ENCODE measurements at regions not wholly inside any gene's neighbourhood (a gene's known extent, or its start where the extent isn't known, plus 50 kb on each side); places are given as distances from the start of the nearest gene placed in this dataset.

DNA sequence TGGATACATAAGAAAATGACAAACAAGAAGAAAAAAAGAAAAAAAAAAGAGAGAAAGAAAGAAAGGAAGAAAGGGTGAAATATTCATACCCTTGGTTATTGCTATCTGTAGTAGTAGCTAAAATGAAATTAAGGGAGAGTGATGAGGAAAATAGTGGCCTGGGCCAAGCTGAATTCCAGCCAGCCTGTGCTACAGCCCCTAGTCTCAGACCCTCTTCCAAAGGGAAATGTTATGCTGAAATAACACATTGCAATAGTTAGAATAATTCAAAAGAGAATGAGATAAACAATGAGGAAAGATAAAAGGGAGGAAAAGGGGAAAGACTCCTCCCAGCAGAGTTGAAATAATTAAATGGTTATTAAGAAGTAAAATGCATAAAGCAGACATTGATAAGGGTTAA lies 268.4 kb upstream of the ROBO1 start:
- peaks cover 0 to 6% of the 10 kb centered on the region in 2 experiments for H3K9me3 ChIP-seq (ENCODE audit: control insufficient read depth in 2 of 2, low read length in 2 of 2)
- H3K27me3 ChIP-seq (ENCODE audit: control insufficient read depth, insufficient read depth, low read length): no peaks in the 10 kb centered on the region
- no peaks in the 10 kb centered on the region for H3K27me3 Mint-ChIP-seq
- no peak overlapping the region for H3K4me3 Mint-ChIP-seq
- H3K36me3 ChIP-seq (ENCODE audit: control insufficient read depth, insufficient read depth, low read length): no peaks in the 10 kb centered on the region
- H3K27ac ChIP-seq (ENCODE audit: insufficient read depth, low read length, poor library complexity, severe bottlenecking): no peak overlapping the region
- no peaks in the 10 kb centered on the region for H3K36me3 Mint-ChIP-seq
- DNase-seq (no peak), ATAC-seq (ENCODE audit: low read depth in 2 of 2) (no peak)
- no peak overlapping the region for H3K27ac Mint-ChIP-seq
- no peaks in the 10 kb centered on the region for H3K4me1 ChIP-seq (ENCODE audit: control insufficient read depth, insufficient read depth, low read length, poor library complexity, severe bottlenecking)
- peaks cover 2 to 17% (median 6%) of the 10 kb centered on the region in 7 donors for H3K9me3 Mint-ChIP-seq
- H3K4me3 ChIP-seq (ENCODE audit: low read depth, low read length): no peak overlapping the region
- H3K4me1 Mint-ChIP-seq: no peaks in the 10 kb centered on the region

GRCh38 chr3:80035021-80035420 lies 267.2 kb upstream of the ROBO1 start:
- no peak overlapping the region for H3K27ac ChIP-seq (ENCODE audit: insufficient read depth, low read length, poor library complexity, severe bottlenecking)

DNA sequence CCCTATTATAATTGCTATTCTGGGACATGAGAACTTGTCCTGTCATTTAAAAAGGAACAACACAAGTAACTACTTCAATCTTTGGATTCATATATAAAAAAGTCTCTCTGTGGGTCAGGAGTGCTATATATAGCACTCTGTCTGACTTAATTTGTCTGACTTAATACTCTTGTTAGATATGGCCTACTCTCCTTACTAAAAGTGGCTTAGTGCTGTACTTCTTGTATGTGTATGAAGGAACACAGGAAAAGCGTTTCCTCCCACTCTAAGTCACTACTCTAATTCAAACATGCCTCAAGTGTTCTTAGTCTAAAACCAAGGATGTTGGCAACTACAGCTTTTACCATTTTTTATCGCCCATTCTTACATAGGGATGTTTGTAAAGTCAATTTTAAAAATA lies 255.2 kb upstream of the ROBO1 start:
- Mint-ChIP-seq H3K4me1 (peaks cover 0 to 4% (median 0%) of the 10 kb centered on the region in 4 donors), H3K36me3 (no peaks in the 10 kb centered on the region), H3K4me3 (no peak overlapping the region), H3K9me3 (peaks cover 4 to 29% (median 11%) of the 10 kb centered on the region in 7 donors), H3K27me3 (no peaks in the 10 kb centered on the region), H3K27ac (no peak overlapping the region)
- H3K9me3 ChIP-seq (ENCODE audit: control insufficient read depth in 2 of 2, low read length in 2 of 2): peaks cover 0 to 13% of the 10 kb centered on the region in 2 experiments
- no peak for DNase-seq
- H3K27me3 ChIP-seq (ENCODE audit: control insufficient read depth, insufficient read depth, low read length): no peaks in the 10 kb centered on the region
- ATAC-seq (ENCODE audit: low read depth in 2 of 2): no peak
- H3K27ac ChIP-seq (ENCODE audit: insufficient read depth, low read length, poor library complexity, severe bottlenecking): no peak overlapping the region
- H3K36me3 ChIP-seq (ENCODE audit: control insufficient read depth, insufficient read depth, low read length): no peaks in the 10 kb centered on the region
- H3K4me1 ChIP-seq (ENCODE audit: control insufficient read depth, insufficient read depth, low read length, poor library complexity, severe bottlenecking): no peaks in the 10 kb centered on the region
- no peak overlapping the region for H3K4me3 ChIP-seq (ENCODE audit: low read depth, low read length)

More at GRCh38 chr3:80035021-80035420, 267.2 kb upstream of the ROBO1 start:
- no peak for DNase-seq
- Mint-ChIP-seq H3K4me3 (no peak overlapping the region), H3K9me3 (peaks cover 2 to 17% (median 6%) of the 10 kb centered on the region in 7 donors), H3K36me3 (no peaks in the 10 kb centered on the region), H3K4me1 (no peaks in the 10 kb centered on the region), H3K27ac (no peak overlapping the region), H3K27me3 (no peaks in the 10 kb centered on the region)
- Histone ChIP-seq H3K9me3 (ENCODE audit: control insufficient read depth in 2 of 2, low read length in 2 of 2) (peaks cover 0 to 6% of the 10 kb centered on the region in 2 experiments), H3K4me3 (ENCODE audit: low read depth, low read length) (no peak overlapping the region), H3K27me3 (ENCODE audit: control insufficient read depth, insufficient read depth, low read length) (no peaks in the 10 kb centered on the region), H3K36me3 (ENCODE audit: control insufficient read depth, insufficient read depth, low read length) (no peaks in the 10 kb centered on the region), H3K4me1 (ENCODE audit: control insufficient read depth, insufficient read depth, low read length, poor library complexity, severe bottlenecking) (no peaks in the 10 kb centered on the region)
- ATAC-seq (ENCODE audit: low read depth in 2 of 2): no peak

DNA sequence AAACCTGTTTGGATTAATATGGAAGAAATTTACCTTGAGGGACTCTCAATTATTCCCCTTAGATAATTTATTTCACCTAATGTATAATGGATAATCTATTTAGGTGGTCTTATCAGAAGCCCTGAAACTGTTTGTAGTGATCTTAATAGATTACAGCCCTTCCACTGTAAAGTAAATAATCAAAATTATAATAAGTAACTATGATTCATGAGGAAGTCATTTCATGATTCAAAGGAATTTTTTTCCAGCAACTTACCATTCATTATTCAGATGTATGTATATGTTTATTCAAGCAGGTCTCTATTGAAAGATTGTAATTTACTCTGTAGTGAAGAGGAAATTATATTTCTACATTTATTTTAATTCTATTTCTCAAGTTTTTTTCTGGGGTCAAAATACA lies 250.6 kb upstream of the ROBO1 start:
- no peaks in the 10 kb centered on the region for H3K36me3 ChIP-seq (ENCODE audit: control insufficient read depth, insufficient read depth, low read length)
- no peaks in the 10 kb centered on the region for H3K4me1 Mint-ChIP-seq
- H3K4me3 Mint-ChIP-seq: no peak overlapping the region
- H3K27ac ChIP-seq (ENCODE audit: insufficient read depth, low read length, poor library complexity, severe bottlenecking): no peak overlapping the region
- H3K9me3 ChIP-seq (ENCODE audit: control insufficient read depth in 2 of 2, low read length in 2 of 2): peaks cover 0 to 13% of the 10 kb centered on the region in 2 experiments
- ATAC-seq (ENCODE audit: low read depth in 2 of 2) (no peak), DNase-seq (no peak)
- no peak overlapping the region for H3K27ac Mint-ChIP-seq
- peaks cover 3 to 20% (median 6%) of the 10 kb centered on the region in 7 donors for H3K9me3 Mint-ChIP-seq
- H3K27me3 ChIP-seq (ENCODE audit: control insufficient read depth, insufficient read depth, low read length): no peaks in the 10 kb centered on the region
- no peaks in the 10 kb centered on the region for H3K27me3 Mint-ChIP-seq
- no peak overlapping the region for H3K4me3 ChIP-seq (ENCODE audit: low read depth, low read length)
- no peaks in the 10 kb centered on the region for H3K4me1 ChIP-seq (ENCODE audit: control insufficient read depth, insufficient read depth, low read length, poor library complexity, severe bottlenecking)
- H3K36me3 Mint-ChIP-seq: no peaks in the 10 kb centered on the region

DNA sequence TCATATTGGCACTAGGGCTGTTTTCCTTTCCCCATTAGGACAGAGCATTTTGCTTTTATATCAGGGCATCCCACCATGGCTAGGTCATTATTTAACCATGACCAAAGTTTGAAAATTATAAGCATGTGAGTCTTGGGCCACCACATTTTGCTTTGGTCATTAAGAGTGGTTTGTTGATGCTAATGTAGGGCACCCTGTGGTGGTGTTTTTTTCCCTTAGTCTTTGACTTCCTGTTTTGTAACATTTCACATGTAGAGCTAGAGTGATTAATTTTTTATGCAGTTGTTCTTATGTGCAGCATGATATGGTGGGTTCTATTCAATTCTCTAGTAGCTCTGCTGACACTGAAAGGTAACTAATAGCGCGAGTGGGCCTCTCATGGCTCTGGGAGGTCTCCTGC lies 249.6 kb upstream of the ROBO1 start:
- DNase-seq: no peak
- no peaks in the 10 kb centered on the region for H3K4me1 ChIP-seq (ENCODE audit: control insufficient read depth, insufficient read depth, low read length, poor library complexity, severe bottlenecking)
- H3K9me3 Mint-ChIP-seq: peaks cover 3 to 19% (median 6%) of the 10 kb centered on the region in 7 donors
- no peaks in the 10 kb centered on the region for H3K27me3 ChIP-seq (ENCODE audit: control insufficient read depth, insufficient read depth, low read length)
- H3K27ac ChIP-seq (ENCODE audit: insufficient read depth, low read length, poor library complexity, severe bottlenecking): no peak overlapping the region
- no peak overlapping the region for H3K27ac Mint-ChIP-seq
- ATAC-seq (ENCODE audit: low read depth in 2 of 2): no peak
- no peaks in the 10 kb centered on the region for H3K36me3 ChIP-seq (ENCODE audit: control insufficient read depth, insufficient read depth, low read length)
- H3K36me3 Mint-ChIP-seq: no peaks in the 10 kb centered on the region
- peaks cover 0 to 13% of the 10 kb centered on the region in 2 experiments for H3K9me3 ChIP-seq (ENCODE audit: control insufficient read depth in 2 of 2, low read length in 2 of 2)
- H3K4me3 Mint-ChIP-seq: no peak overlapping the region
- H3K27me3 Mint-ChIP-seq: no peaks in the 10 kb centered on the region
- H3K4me3 ChIP-seq (ENCODE audit: low read depth, low read length): no peak overlapping the region
- no peaks in the 10 kb centered on the region for H3K4me1 Mint-ChIP-seq

DNA sequence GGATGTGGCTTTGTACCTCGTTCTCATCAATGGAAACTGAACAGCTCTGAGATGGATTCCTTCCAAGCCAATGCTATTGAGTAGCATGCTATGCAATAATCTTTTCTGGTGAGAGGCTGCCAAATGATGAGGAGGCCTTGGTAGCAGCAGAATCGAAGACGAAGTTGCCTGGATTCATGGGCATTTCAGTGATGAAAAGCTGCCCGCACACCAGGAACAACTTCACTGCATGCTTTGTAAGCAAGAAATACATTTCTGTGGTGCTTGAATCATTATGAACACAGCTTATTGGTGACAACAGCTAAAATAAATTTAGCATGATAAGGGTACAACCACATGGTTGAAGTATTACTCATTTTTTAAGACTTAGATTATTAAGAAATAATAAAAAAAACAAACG lies 246.8 kb upstream of the ROBO1 start:
- no peaks in the 10 kb centered on the region for H3K27me3 ChIP-seq (ENCODE audit: control insufficient read depth, insufficient read depth, low read length)
- no peaks in the 10 kb centered on the region for H3K36me3 Mint-ChIP-seq
- no peak for DNase-seq
- peaks cover 0 to 5% (median 3%) of the 10 kb centered on the region in 7 donors for H3K9me3 Mint-ChIP-seq
- H3K36me3 ChIP-seq (ENCODE audit: control insufficient read depth, insufficient read depth, low read length): no peaks in the 10 kb centered on the region
- H3K9me3 ChIP-seq (ENCODE audit: control insufficient read depth in 2 of 2, low read length in 2 of 2): no peaks in the 10 kb centered on the region
- no peak for ATAC-seq (ENCODE audit: low read depth in 2 of 2)
- no peaks in the 10 kb centered on the region for H3K27me3 Mint-ChIP-seq
- no peak overlapping the region for H3K27ac ChIP-seq (ENCODE audit: insufficient read depth, low read length, poor library complexity, severe bottlenecking)
- no peak overlapping the region for H3K4me3 ChIP-seq (ENCODE audit: low read depth, low read length)
- no peaks in the 10 kb centered on the region for H3K4me1 Mint-ChIP-seq
- H3K4me1 ChIP-seq (ENCODE audit: control insufficient read depth, insufficient read depth, low read length, poor library complexity, severe bottlenecking): no peaks in the 10 kb centered on the region
- H3K4me3 Mint-ChIP-seq: no peak overlapping the region
- H3K27ac Mint-ChIP-seq: no peak overlapping the region

- ATAC-seq (ENCODE audit: low read depth in 2 of 2) (no peak), DNase-seq (no peak)
- Mint-ChIP-seq H3K27ac (no peak overlapping the region), H3K9me3 (peaks cover 0 to 14% (median 4%) of the 10 kb centered on the region in 7 donors), H3K27me3 (no peaks in the 10 kb centered on the region), H3K36me3 (no peaks in the 10 kb centered on the region), H3K4me1 (no peaks in the 10 kb centered on the region), H3K4me3 (no peak overlapping the region)
- Histone ChIP-seq H3K4me3 (ENCODE audit: low read depth, low read length) (no peak overlapping the region), H3K27ac (ENCODE audit: insufficient read depth, low read length, poor library complexity, severe bottlenecking) (no peak overlapping the region), H3K27me3 (ENCODE audit: control insufficient read depth, insufficient read depth, low read length) (no peaks in the 10 kb centered on the region), H3K4me1 (ENCODE audit: control insufficient read depth, insufficient read depth, low read length, poor library complexity, severe bottlenecking) (no peaks in the 10 kb centered on the region), H3K9me3 (ENCODE audit: control insufficient read depth in 2 of 2, low read length in 2 of 2) (peaks cover 0 to 2% of the 10 kb centered on the region in 2 experiments), H3K36me3 (ENCODE audit: control insufficient read depth, insufficient read depth, low read length) (no peaks in the 10 kb centered on the region)
Measured at GRCh38 chr3:80010021-80010571, 242.3 kb upstream of the ROBO1 start.

- H3K27ac ChIP-seq (ENCODE audit: insufficient read depth, low read length, poor library complexity, severe bottlenecking): no peak overlapping the region
- Mint-ChIP-seq H3K9me3 (peaks cover 0 to 20% (median 4%) of the 10 kb centered on the region in 7 donors), H3K4me1 (no peaks in the 10 kb centered on the region), H3K27me3 (no peaks in the 10 kb centered on the region), H3K4me3 (no peak overlapping the region), H3K27ac (no peak overlapping the region), H3K36me3 (no peaks in the 10 kb centered on the region)
- no peak overlapping the region for H3K4me3 ChIP-seq (ENCODE audit: low read depth, low read length)
- DNase-seq: no peak
- no peak for ATAC-seq (ENCODE audit: low read depth in 2 of 2)
- no peaks in the 10 kb centered on the region for H3K36me3 ChIP-seq (ENCODE audit: control insufficient read depth, insufficient read depth, low read length)
- H3K27me3 ChIP-seq (ENCODE audit: control insufficient read depth, insufficient read depth, low read length): no peaks in the 10 kb centered on the region
- H3K9me3 ChIP-seq (ENCODE audit: control insufficient read depth in 2 of 2, low read length in 2 of 2): peaks cover 0 to 2% of the 10 kb centered on the region in 2 experiments
- H3K4me1 ChIP-seq (ENCODE audit: control insufficient read depth, insufficient read depth, low read length, poor library complexity, severe bottlenecking): no peaks in the 10 kb centered on the region
Measured at GRCh38 chr3:80007522-80007921, 239.7 kb upstream of the ROBO1 start.
